SK-N-SH (cell line): ENCODE measurements at regions not wholly inside any gene's neighbourhood (a gene's known extent, or its start where the extent isn't known, plus 50 kb on each side); places are given as distances from the start of the nearest gene placed in this dataset.

Source experiments
- ELF1 ChIP-seq: IDR thresholded peaks from 2 replicates; pipeline ENCODE4 v1.4.0; 2012
- FOXJ3 ChIP-seq: sonication (generic); formaldehyde crosslinking; IDR thresholded peaks from 2 replicates; pipeline ENCODE4 v1.5.1; 2020; ENCODE audit warnings: mild to moderate bottlenecking, missing genetic modification reagents
- GABPA ChIP-seq: IDR thresholded peaks from 2 replicates; pipeline ENCODE4 v1.4.0; 2012; ENCODE audit warnings: low read depth, mild to moderate bottlenecking
- POLR2AphosphoS5 ChIP-seq: IDR thresholded peaks from 2 replicates; pipeline ENCODE4 v1.6.1; 2012; ENCODE audit warnings: low read depth, low read length
- SIN3A ChIP-seq: IDR thresholded peaks from 2 replicates; pipeline ENCODE4 v1.6.1; 2012; ENCODE audit warnings: low read depth, mild to moderate bottlenecking, low read length, moderate library complexity, borderline replicate concordance
- TF ChIP-seq, protein P1 (sequence below): fragments of 200-600 bp; sonication (generic); IDR thresholded peaks from 2 replicates; pipeline ENCODE4 v1.6.1; 2017; ENCODE audit warnings: antibody characterized with exemption, mild to moderate bottlenecking, moderate library complexity

DNA sequence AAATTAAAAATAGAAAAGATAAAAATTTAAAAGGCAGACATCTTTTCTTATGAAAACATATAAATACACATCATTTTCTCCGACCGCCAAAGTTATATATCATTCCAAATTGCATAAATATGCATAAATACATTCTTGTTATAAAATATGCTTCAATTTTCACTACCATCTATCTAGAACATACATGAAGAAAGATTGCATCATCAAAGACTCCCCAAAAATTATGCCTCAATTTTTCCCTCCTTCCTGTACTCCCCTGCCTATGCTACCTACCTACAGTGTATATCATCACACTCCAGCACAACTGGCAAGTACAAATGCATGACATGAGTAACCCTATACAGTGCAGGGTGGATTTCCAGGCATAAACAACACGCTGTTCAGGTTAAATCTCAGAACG, 49.9 kb upstream of the TENT5A start:
- TF ChIP-seq, protein P1, sequence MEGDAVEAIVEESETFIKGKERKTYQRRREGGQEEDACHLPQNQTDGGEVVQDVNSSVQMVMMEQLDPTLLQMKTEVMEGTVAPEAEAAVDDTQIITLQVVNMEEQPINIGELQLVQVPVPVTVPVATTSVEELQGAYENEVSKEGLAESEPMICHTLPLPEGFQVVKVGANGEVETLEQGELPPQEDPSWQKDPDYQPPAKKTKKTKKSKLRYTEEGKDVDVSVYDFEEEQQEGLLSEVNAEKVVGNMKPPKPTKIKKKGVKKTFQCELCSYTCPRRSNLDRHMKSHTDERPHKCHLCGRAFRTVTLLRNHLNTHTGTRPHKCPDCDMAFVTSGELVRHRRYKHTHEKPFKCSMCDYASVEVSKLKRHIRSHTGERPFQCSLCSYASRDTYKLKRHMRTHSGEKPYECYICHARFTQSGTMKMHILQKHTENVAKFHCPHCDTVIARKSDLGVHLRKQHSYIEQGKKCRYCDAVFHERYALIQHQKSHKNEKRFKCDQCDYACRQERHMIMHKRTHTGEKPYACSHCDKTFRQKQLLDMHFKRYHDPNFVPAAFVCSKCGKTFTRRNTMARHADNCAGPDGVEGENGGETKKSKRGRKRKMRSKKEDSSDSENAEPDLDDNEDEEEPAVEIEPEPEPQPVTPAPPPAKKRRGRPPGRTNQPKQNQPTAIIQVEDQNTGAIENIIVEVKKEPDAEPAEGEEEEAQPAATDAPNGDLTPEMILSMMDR, result no peak
- TF ChIP-seq FOXJ3 (CRISPR knock-in tag) (no peak), GABPA (no peak), ELF1 (no peak), POLR2AphosphoS5 (no peak), SIN3A (no peak)
